Lower lobe of right lung (tissue), 2 donors: ENCODE measurements at regions not wholly inside any gene's neighbourhood (a gene's known extent, or its start where the extent isn't known, plus 50 kb on each side); places are given as distances from the start of the nearest gene placed in this dataset.

Experiments
- ATAC-seq, 2 donors: fragments of 200-7000 bp; cut with Tn5 transposase; one replicate each; pipeline ENCODE4 v1.9.1; 2020 to 2022; ENCODE audit warnings: mild to moderate bottlenecking in 2 of 2, moderate library complexity in 2 of 2
- DNase-seq: peaks from one replicate; pipeline ENCODE4 v3.0.0-alpha.2; 2020
- H3K27ac ChIP-seq: fragments of 200-600 bp; one replicate; pipeline ENCODE4 v1.8.0; 2022
- H3K27me3 ChIP-seq: fragments of 200-600 bp; one replicate; pipeline ENCODE4 v1.8.0; 2022; ENCODE audit warnings: low read depth
- H3K36me3 ChIP-seq: fragments of 200-600 bp; one replicate; pipeline ENCODE4 v1.8.0; 2022; ENCODE audit warnings: mild to moderate bottlenecking
- H3K4me1 ChIP-seq: fragments of 200-600 bp; one replicate; pipeline ENCODE4 v1.8.0; 2022
- H3K4me3 ChIP-seq: fragments of 200-600 bp; one replicate; pipeline ENCODE4 v1.8.0; 2022; ENCODE audit warnings: mild to moderate bottlenecking
- H3K9me3 ChIP-seq: fragments of 200-600 bp; one replicate; pipeline ENCODE4 v1.8.0; 2022
- CTCF ChIP-seq: fragments of 200-600 bp; IDR thresholded peaks from one replicate; pipeline ENCODE4 v1.8.0; 2022; ENCODE audit warnings: antibody characterized with exemption, mild to moderate bottlenecking
- intact Hi-C: fragments of 100-400 bp; cut with DNase I; formaldehyde crosslinking; loops from one replicate; pipeline ENCODE4 v1.11.0; 2022
- donor health status: DM: no; HTN: yes; CAD: no; lungs with severe emphysema.

- Histone ChIP-seq H3K9me3 (no peaks in the 10 kb centered on the region), H3K27me3 (no peaks in the 10 kb centered on the region), H3K27ac (no peak overlapping the region), H3K36me3 (no peaks in the 10 kb centered on the region), H3K4me3 (no peak overlapping the region), H3K4me1 (peaks cover 8% of the 10 kb centered on the region)
- DNase-seq, result no peak
- intact Hi-C loops, result no loop called here
- TF ChIP-seq CTCF, result no peak
- no peak for ATAC-seq
Observed at GRCh38 chr6:56745081-56745480, 102.4 kb upstream of the DST start.

- no peak for ATAC-seq
- Histone ChIP-seq H3K4me1 (peaks cover 8% of the 10 kb centered on the region), H3K27ac (no peak overlapping the region), H3K4me3 (no peak overlapping the region), H3K27me3 (no peaks in the 10 kb centered on the region), H3K36me3 (no peaks in the 10 kb centered on the region), H3K9me3 (no peaks in the 10 kb centered on the region)
- DNase-seq, result no peak
- intact Hi-C loops, result no loop called here
- TF ChIP-seq CTCF, result no peak
Observed at GRCh38 chr6:56744528-56744927, 101.8 kb upstream of the DST start.

- DNase-seq, result no peak
- no peak for TF ChIP-seq CTCF
- Histone ChIP-seq H3K27me3 (no peaks in the 10 kb centered on the region), H3K4me3 (peak overlapping the region; percentile 22), H3K27ac (no peak overlapping the region), H3K36me3 (no peaks in the 10 kb centered on the region), H3K9me3 (no peaks in the 10 kb centered on the region), H3K4me1 (peaks cover 8% of the 10 kb centered on the region)
- ATAC-seq, result peak; percentile 29 to 60
- intact Hi-C loops, result no loop called here
Observed at GRCh38 chr6:56742122-56742791, 99.6 kb upstream of the DST start.

GRCh38 chr6:56741472-56741871 is 98.8 kb upstream of the DST start:
- no peak for ATAC-seq

GRCh38 chr6:56739836-56740815 is 97.4 kb upstream of the DST start:
- no peak overlapping the region for H3K27ac ChIP-seq
- no peak overlapping the region for H3K4me3 ChIP-seq
- TF ChIP-seq CTCF, result no peak
- H3K4me1 ChIP-seq, result peaks cover 8% of the 10 kb centered on the region
- H3K27me3 ChIP-seq, result no peaks in the 10 kb centered on the region
- intact Hi-C loops, result no loop called here
- ATAC-seq, result no peak
- H3K36me3 ChIP-seq, result no peaks in the 10 kb centered on the region
- DNase-seq, result no peak
- no peaks in the 10 kb centered on the region for H3K9me3 ChIP-seq

More at GRCh38 chr6:56741472-56741871, 98.8 kb upstream of the DST start:
- no peak for DNase-seq
- no peaks in the 10 kb centered on the region for H3K27me3 ChIP-seq
- H3K9me3 ChIP-seq, result no peaks in the 10 kb centered on the region
- peaks cover 8% of the 10 kb centered on the region for H3K4me1 ChIP-seq
- no peaks in the 10 kb centered on the region for H3K36me3 ChIP-seq
- no peak overlapping the region for H3K27ac ChIP-seq
- H3K4me3 ChIP-seq, result no peak overlapping the region
- intact Hi-C loops, result no loop called here
- TF ChIP-seq CTCF, result no peak
